Memory B cell (primary cell): ENCODE measurements at regions not wholly inside any gene's neighbourhood (a gene's known extent, or its start where the extent isn't known, plus 50 kb on each side); places are given as distances from the start of the nearest gene placed in this dataset.
"Not testable (repeated sequence)": the region's sequence is repeated elsewhere in the genome, so short reads cannot be mapped to it uniquely, and the experiment has no call there.

Source experiments
- ATAC-seq: fragments of 150-1000 bp; cut with Tn5 transposase; 2 replicates; pipeline ENCODE4 v1.10.0; 2021; ENCODE audit warnings: low read depth, mild to moderate bottlenecking, moderate library complexity
- DNase-seq, 2 donors: peaks; one replicate each; pipeline ENCODE4 v3.0.0; 2022; ENCODE audit warnings: low spot score in 2 of 2
- H3K27ac Mint-ChIP-seq: one replicate; pipeline ENCODE4 v1.8.0; 2022; ENCODE audit warnings: mild to moderate bottlenecking, moderate library complexity, mixed read lengths
- H3K27me3 Mint-ChIP-seq: one replicate; pipeline ENCODE4 v1.8.0; 2022; ENCODE audit warnings: mixed read lengths
- H3K36me3 Mint-ChIP-seq: one replicate; pipeline ENCODE4 v1.8.0; 2022; ENCODE audit warnings: mild to moderate bottlenecking, mixed read lengths
- H3K4me1 Mint-ChIP-seq: one replicate; pipeline ENCODE4 v1.8.0; 2022; ENCODE audit warnings: mixed read lengths
- H3K4me3 Mint-ChIP-seq: one replicate; pipeline ENCODE4 v1.8.0; 2022; ENCODE audit warnings: mild to moderate bottlenecking, moderate library complexity, mixed read lengths
- H3K9me3 Mint-ChIP-seq: one replicate; pipeline ENCODE4 v1.8.0; 2022; ENCODE audit warnings: mixed read lengths

DNA sequence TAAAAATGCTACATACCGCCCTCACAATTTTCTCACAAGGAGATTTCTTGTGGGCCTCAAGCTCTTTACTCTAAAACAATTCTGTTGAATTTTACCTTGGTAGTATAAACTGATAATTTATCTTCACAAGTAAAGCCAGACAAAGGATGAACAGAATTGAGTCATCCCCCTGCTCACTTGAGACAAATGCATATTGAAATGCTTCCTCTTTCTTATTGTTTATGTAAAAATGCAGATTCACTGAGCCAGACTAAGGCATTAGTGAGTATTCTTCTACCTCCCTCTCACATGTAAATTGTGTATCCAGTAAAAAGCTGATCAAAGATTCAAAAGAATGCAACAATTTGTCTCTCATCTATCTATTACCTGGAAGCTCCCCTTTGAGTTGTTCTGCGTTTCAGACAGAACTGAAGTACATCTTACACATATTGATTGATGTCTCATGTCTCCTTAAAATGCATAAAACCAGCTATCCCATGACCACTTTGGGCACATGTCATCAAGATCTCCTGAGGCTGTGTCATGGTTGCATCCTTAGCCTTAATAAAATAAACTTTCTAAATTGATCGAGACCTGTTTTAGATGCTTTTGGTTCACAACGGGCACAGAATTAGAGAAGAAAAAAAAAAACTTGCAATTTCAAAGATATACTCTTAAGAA lies 743.1 kb upstream of the B3GALT2 start:
- Mint-ChIP-seq H3K27ac (no peak overlapping the region), H3K36me3 (no peaks in the 10 kb centered on the region)
- no peak for ATAC-seq

GRCh38 chr1:193927550-193927949 lies 741.1 kb upstream of the B3GALT2 start:
- Mint-ChIP-seq H3K4me3 (no peak overlapping the region), H3K27ac (no peak overlapping the region), H3K4me1 (no peaks in the 10 kb centered on the region), H3K9me3 (peaks cover 3% of the 10 kb centered on the region), H3K27me3 (no peaks in the 10 kb centered on the region), H3K36me3 (no peaks in the 10 kb centered on the region)
- no peak for DNase-seq
- no peak for ATAC-seq

More for the DNA sequence above, 743.1 kb upstream of the B3GALT2 start:
- no peak for DNase-seq
- H3K9me3 Mint-ChIP-seq = peaks cover 3% of the 10 kb centered on the region
- no peaks in the 10 kb centered on the region for H3K27me3 Mint-ChIP-seq
- H3K4me1 Mint-ChIP-seq = no peaks in the 10 kb centered on the region
- no peak overlapping the region for H3K4me3 Mint-ChIP-seq

GRCh38 chr1:193926956-193927355 lies 740.5 kb upstream of the B3GALT2 start:
- Mint-ChIP-seq H3K9me3 (peaks cover 3% of the 10 kb centered on the region), H3K27ac (no peak overlapping the region), H3K36me3 (no peaks in the 10 kb centered on the region), H3K27me3 (no peaks in the 10 kb centered on the region), H3K4me3 (no peak overlapping the region), H3K4me1 (no peaks in the 10 kb centered on the region)
- ATAC-seq (no peak), DNase-seq (no peak)

- no peak overlapping the region for H3K27ac Mint-ChIP-seq
- no peaks in the 10 kb centered on the region for H3K9me3 Mint-ChIP-seq
- ATAC-seq (no peak), DNase-seq (no peak)
- no peaks in the 10 kb centered on the region for H3K4me1 Mint-ChIP-seq
- H3K27me3 Mint-ChIP-seq = no peaks in the 10 kb centered on the region
- no peaks in the 10 kb centered on the region for H3K36me3 Mint-ChIP-seq
- H3K4me3 Mint-ChIP-seq = no peak overlapping the region
Observed at GRCh38 chr1:193919827-193920226, 733.4 kb upstream of the B3GALT2 start.

GRCh38 chr1:193916452-193916851 lies 730.0 kb upstream of the B3GALT2 start:
- H3K4me3 Mint-ChIP-seq = no peak overlapping the region
- DNase-seq = no peak
- H3K27me3 Mint-ChIP-seq = no peaks in the 10 kb centered on the region
- no peaks in the 10 kb centered on the region for H3K4me1 Mint-ChIP-seq
- H3K36me3 Mint-ChIP-seq = no peaks in the 10 kb centered on the region
- H3K9me3 Mint-ChIP-seq = no peaks in the 10 kb centered on the region
- H3K27ac Mint-ChIP-seq = no peak overlapping the region
- ATAC-seq = no peak

- H3K36me3 Mint-ChIP-seq = no peaks in the 10 kb centered on the region
- H3K4me3 Mint-ChIP-seq = no peak overlapping the region
- no peak for ATAC-seq
- no peak overlapping the region for H3K27ac Mint-ChIP-seq
- peaks cover 1% of the 10 kb centered on the region for H3K27me3 Mint-ChIP-seq
- H3K9me3 Mint-ChIP-seq = no peaks in the 10 kb centered on the region
- H3K4me1 Mint-ChIP-seq = no peaks in the 10 kb centered on the region
- no peak for DNase-seq
Observed at GRCh38 chr1:193914871-193915270, 728.5 kb upstream of the B3GALT2 start.

GRCh38 chr1:193909406-193910082 lies 723.1 kb upstream of the B3GALT2 start:
- no peaks in the 10 kb centered on the region for H3K9me3 Mint-ChIP-seq
- no peak for ATAC-seq
- no peak overlapping the region for H3K4me3 Mint-ChIP-seq
- no peaks in the 10 kb centered on the region for H3K36me3 Mint-ChIP-seq
- no peaks in the 10 kb centered on the region for H3K4me1 Mint-ChIP-seq
- no peak overlapping the region for H3K27ac Mint-ChIP-seq
- peaks cover 1% of the 10 kb centered on the region for H3K27me3 Mint-ChIP-seq
- no peak for DNase-seq

DNA sequence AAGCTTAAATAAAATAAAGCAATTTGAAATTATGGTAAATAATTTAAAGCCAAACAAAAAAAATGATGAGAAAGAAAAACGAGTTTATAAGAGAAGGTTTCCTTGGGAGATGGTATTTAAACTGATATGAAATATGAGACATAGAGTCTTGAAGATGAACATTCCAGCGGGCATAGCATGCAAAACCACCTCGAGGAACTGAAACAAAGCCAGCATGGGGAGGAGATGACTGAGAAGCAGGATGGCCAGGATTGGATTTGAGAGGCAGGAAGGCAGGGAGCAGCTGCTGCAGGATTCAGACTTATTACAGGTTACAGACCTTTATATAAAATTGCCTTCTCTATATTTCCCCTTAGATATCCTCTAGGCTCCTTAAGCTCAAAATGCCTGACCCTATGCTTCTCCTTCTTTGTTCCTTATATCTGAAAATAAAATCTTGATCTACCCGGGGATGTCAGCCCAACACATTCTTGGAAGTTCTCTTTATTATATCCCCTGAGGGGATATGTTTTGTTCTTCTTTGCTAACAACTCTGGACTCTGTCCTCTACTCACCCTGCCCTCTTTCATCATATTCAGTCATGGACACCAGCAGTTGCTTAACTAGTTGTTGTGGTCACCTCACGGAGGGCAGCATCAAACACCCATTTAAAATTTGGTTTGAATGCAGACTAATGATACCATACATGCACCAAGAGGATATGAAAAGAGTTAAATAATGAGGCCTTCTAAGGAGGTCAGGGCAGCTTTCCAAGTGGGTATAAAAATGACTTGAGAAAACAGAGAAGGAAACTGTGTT lies 719.1 kb upstream of the B3GALT2 start:
- Mint-ChIP-seq H3K27me3 (no peaks in the 10 kb centered on the region), H3K4me3 (no peak overlapping the region), H3K27ac (no peak overlapping the region), H3K9me3 (no peaks in the 10 kb centered on the region), H3K4me1 (no peaks in the 10 kb centered on the region), H3K36me3 (no peaks in the 10 kb centered on the region)
- DNase-seq (no peak), ATAC-seq (no peak)

DNA sequence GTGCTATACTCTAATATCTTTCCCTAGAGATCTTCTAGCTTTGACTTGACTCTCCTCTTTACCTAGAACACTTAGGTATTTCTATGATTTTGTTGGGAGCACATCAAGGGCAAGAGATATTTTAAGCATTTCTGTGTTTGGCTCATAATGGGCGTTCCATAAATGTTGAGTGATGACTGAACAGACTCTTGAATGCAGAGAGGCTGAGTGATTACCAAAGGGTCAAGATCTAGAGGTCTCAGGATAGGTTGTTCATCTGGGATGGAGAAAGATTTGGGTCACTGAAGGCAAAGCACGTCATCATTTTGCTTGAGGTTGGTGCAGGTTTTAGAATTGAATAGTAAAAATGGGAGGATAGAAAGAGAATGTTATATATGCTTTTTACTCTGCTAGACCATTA lies 705.4 kb upstream of the B3GALT2 start:
- Mint-ChIP-seq H3K36me3 (no peaks in the 10 kb centered on the region), H3K27ac (no peak overlapping the region), H3K27me3 (no peaks in the 10 kb centered on the region), H3K4me1 (no peaks in the 10 kb centered on the region), H3K9me3 (peaks cover 4% of the 10 kb centered on the region), H3K4me3 (no peak overlapping the region)
- ATAC-seq (no peak), DNase-seq (no peak)

DNA sequence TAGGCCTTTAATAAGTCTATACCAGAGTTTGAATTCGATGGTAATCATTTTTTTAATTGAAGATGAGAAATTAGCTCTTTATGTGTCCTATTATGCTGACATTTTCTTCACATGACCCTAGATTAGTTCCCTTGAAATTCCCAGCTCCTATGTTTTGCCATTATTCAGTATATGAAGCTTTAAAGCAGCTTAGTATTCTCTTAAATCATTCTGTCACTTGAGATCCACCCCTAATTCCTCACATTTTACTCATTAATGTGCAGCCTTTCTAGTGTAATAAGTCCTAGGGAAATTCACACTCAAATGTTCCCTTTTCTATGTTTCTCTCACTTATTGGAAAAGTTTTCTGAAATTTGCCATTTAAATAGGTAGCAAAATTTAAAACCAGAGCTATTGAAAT lies 704.5 kb upstream of the B3GALT2 start:
- Mint-ChIP-seq H3K9me3 (peaks cover 4% of the 10 kb centered on the region), H3K36me3 (no peaks in the 10 kb centered on the region), H3K27ac (no peak overlapping the region), H3K4me1 (no peaks in the 10 kb centered on the region), H3K4me3 (no peak overlapping the region), H3K27me3 (no peaks in the 10 kb centered on the region)
- ATAC-seq (no peak), DNase-seq (no peak)

DNA sequence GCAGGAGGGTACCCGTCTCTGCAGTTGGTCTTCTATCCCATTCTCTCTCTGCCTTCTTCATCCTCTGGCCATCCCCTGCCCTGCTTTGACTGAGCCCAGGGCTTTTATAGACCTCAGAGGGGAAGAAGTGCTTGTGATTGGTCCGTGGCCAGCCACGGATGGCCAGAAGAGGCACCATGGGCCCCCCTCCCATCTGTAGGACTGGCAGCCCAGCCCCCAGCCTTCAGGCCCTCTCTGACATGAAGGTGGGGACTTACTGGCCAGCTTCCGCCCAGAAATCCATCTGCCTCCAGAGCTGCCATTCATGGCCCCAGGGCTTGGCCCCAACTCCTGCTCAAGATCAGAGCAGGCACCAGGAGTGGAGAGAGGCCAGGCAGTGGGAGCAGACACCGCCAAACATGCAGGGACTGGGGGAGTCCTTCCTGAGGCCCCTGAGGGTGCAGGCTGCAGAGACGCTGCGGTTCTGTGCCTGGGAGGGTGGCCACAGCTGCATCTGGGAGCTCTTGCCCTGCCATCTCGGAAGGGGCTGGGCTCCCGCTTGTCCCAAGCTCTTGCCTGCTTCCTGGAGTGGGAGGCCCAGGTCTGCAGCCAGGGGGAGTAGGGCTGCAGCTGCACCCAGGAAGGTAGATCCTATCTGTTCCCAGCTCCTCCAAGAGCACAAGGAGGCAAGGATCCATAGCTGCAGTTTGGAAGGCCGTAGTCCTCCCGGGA lies 698.6 kb upstream of the B3GALT2 start:
- Mint-ChIP-seq H3K9me3 (peaks cover 4% of the 10 kb centered on the region), H3K4me3 (no peak overlapping the region), H3K27ac (no peak overlapping the region), H3K27me3 (no peaks in the 10 kb centered on the region), H3K4me1 (no peaks in the 10 kb centered on the region), H3K36me3 (no peaks in the 10 kb centered on the region)
- ATAC-seq (no peak), DNase-seq (no peak)

- H3K4me1 Mint-ChIP-seq, ATAC-seq, H3K36me3 Mint-ChIP-seq, DNase-seq, H3K27me3 Mint-ChIP-seq, H3K27ac Mint-ChIP-seq, H3K9me3 Mint-ChIP-seq, H3K4me3 Mint-ChIP-seq: not testable (repeated sequence)
Observed at GRCh38 chr1:193877920-193878319, 691.5 kb upstream of the B3GALT2 start.

DNA sequence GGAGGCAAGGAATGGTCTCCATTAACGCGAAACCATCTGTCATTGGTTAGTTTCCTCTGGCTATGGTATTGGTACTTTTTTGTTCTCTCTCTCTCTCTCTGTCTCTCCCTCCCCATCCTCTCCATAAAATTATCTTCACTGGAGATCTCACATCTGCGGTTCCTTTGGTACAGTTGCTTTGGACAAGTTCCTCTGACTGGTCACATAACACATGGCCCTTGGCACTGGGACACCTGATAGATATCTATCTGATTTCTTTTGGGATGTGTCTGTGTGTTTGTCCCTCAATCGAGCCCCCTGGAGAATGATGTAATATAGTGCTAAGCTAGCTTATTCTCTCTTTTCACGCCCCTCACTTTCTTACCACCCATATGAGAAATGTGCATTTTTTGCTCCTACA lies 682.0 kb upstream of the B3GALT2 start:
- no peaks in the 10 kb centered on the region for H3K27me3 Mint-ChIP-seq
- no peaks in the 10 kb centered on the region for H3K4me1 Mint-ChIP-seq
- H3K4me3 Mint-ChIP-seq = no peak overlapping the region
- DNase-seq = no peak
- H3K27ac Mint-ChIP-seq = no peak overlapping the region
- ATAC-seq = no peak
- H3K9me3 Mint-ChIP-seq = peaks cover 2% of the 10 kb centered on the region
- no peaks in the 10 kb centered on the region for H3K36me3 Mint-ChIP-seq

GRCh38 chr1:193856261-193856660 lies 669.8 kb upstream of the B3GALT2 start:
- H3K9me3 Mint-ChIP-seq = peaks cover 2% of the 10 kb centered on the region
- H3K4me3 Mint-ChIP-seq = no peak overlapping the region
- ATAC-seq (no peak), DNase-seq (no peak)
- H3K27ac Mint-ChIP-seq = no peak overlapping the region
- no peaks in the 10 kb centered on the region for H3K4me1 Mint-ChIP-seq
- H3K36me3 Mint-ChIP-seq = no peaks in the 10 kb centered on the region
- H3K27me3 Mint-ChIP-seq = no peaks in the 10 kb centered on the region
